ENCODE measurements at regions not wholly inside any gene's neighbourhood (a gene's known extent, or its start where the extent isn't known, plus 50 kb on each side); places are given as distances from the start of the nearest gene placed in this dataset.

- no peak overlapping the region for H3K4me3 Mint-ChIP-seq
- intact Hi-C loops (cut with micrococcal nuclease) = no loop called here
- no peak overlapping the region for H3K9ac ChIP-seq (ENCODE audit: low read length)
- H3K4me1 Mint-ChIP-seq = peaks cover 7% of the 10 kb centered on the region
- CTCF ChIA-PET = interaction anchor here (0.6 to 2.3 kb wide), 2 partner anchors 245 to 487 kb away, joined by 5 to 7 read pairs; no protein-coding TSS in a partner anchor
- H2AFZ ChIP-seq (ENCODE audit: insufficient read depth, low read depth, low read length, poor library complexity, severe bottlenecking) = no peak overlapping the region
- H3K4me2 ChIP-seq (replicated peaks; ENCODE audit: low read depth, low read length, poor library complexity, severe bottlenecking) = no peak overlapping the region
- TF ChIP-seq CTCF (IDR thresholded peaks at IDR 0.05) (no peak), EZH2 (IDR thresholded peaks at IDR 0.05; ENCODE audit: borderline replicate concordance, insufficient read depth, low read depth, low read length, poor library complexity, severe bottlenecking) (no peak)
- ATAC-seq (ENCODE audit: low read depth) (no peak), DNase-seq (no peak)
- H3K27me3 Mint-ChIP-seq = peaks cover 50% of the 10 kb centered on the region
- no peaks in the 10 kb centered on the region for H3K9me3 Mint-ChIP-seq (ENCODE audit: insufficient read depth)
- no peak overlapping the region for H3K27ac ChIP-seq (ENCODE audit: low read length in 2 of 2)
- peaks cover 9 to 10% of the 10 kb centered on the region in 2 donors for H3K4me1 ChIP-seq (ENCODE audit: control insufficient read depth in 2 of 2, insufficient read depth in 2 of 2, low read length in 2 of 2)
- no peaks in the 10 kb centered on the region for H4K20me1 ChIP-seq (ENCODE audit: control insufficient read depth, insufficient read depth, low read length, poor library complexity, severe bottlenecking)
- POLR2A ChIA-PET = no interaction called here
- no peaks in the 10 kb centered on the region for H3K79me2 ChIP-seq (ENCODE audit: control insufficient read depth, insufficient read depth, low read length)
- WGBS (ENCODE audit: insufficient coverage) = no CpG with 5 or more reads among the region's 2 CpGs
- no peak overlapping the region for H3K4me3 ChIP-seq (ENCODE audit: control extremely low read depth in 1 of 5, extremely low read depth in 1 of 5, insufficient read depth in 1 of 5, low read depth in 2 of 5, low read length in 4 of 5)
- H3K27ac Mint-ChIP-seq = no peak overlapping the region
- no peaks in the 10 kb centered on the region for H3K9me3 ChIP-seq (ENCODE audit: control extremely low read depth in 1 of 3, control insufficient read depth in 2 of 3, insufficient read depth in 1 of 3, low read length in 2 of 3)
- peaks cover 0 to 15% (median 5%) of the 10 kb centered on the region in 4 experiments for H3K27me3 ChIP-seq (replicated peaks in 1 of 4; ENCODE audit: control extremely low read depth in 1 of 4, control insufficient read depth in 3 of 4, insufficient read depth in 4 of 4, low read length in 3 of 4)
- no peaks in the 10 kb centered on the region for H3K36me3 ChIP-seq (replicated peaks in 1 of 2; ENCODE audit: control extremely low read depth in 1 of 2, control insufficient read depth in 1 of 2, extremely low read depth in 1 of 2, insufficient read depth in 2 of 2, low read length in 1 of 2)
Measured at GRCh38 chr4:140256941-140257340, 103.0 kb upstream of the MAML3 start.

GRCh38 chr4:140256335-140256734 is 102.4 kb upstream of the MAML3 start:
- intact Hi-C loops (cut with micrococcal nuclease) = no loop called here
- Histone ChIP-seq H3K4me3 (ENCODE audit: control extremely low read depth in 1 of 5, extremely low read depth in 1 of 5, insufficient read depth in 1 of 5, low read depth in 2 of 5, low read length in 4 of 5) (no peak overlapping the region), H3K4me1 (ENCODE audit: control insufficient read depth in 2 of 2, insufficient read depth in 2 of 2, low read length in 2 of 2) (peaks cover 9 to 11% of the 10 kb centered on the region in 2 donors), H2AFZ (ENCODE audit: insufficient read depth, low read depth, low read length, poor library complexity, severe bottlenecking) (no peak overlapping the region), H3K36me3 (replicated peaks in 1 of 2; ENCODE audit: control extremely low read depth in 1 of 2, control insufficient read depth in 1 of 2, extremely low read depth in 1 of 2, insufficient read depth in 2 of 2, low read length in 1 of 2) (no peaks in the 10 kb centered on the region), H3K79me2 (ENCODE audit: control insufficient read depth, insufficient read depth, low read length) (no peaks in the 10 kb centered on the region), H3K4me2 (replicated peaks; ENCODE audit: low read depth, low read length, poor library complexity, severe bottlenecking) (no peak overlapping the region), H3K27ac (ENCODE audit: low read length in 2 of 2) (no peak overlapping the region), H4K20me1 (ENCODE audit: control insufficient read depth, insufficient read depth, low read length, poor library complexity, severe bottlenecking) (no peaks in the 10 kb centered on the region), H3K27me3 (replicated peaks in 1 of 4; ENCODE audit: control extremely low read depth in 1 of 4, control insufficient read depth in 3 of 4, insufficient read depth in 4 of 4, low read length in 3 of 4) (peaks cover 0 to 16% (median 5%) of the 10 kb centered on the region in 4 experiments), H3K9ac (ENCODE audit: low read length) (no peak overlapping the region), H3K9me3 (ENCODE audit: control extremely low read depth in 1 of 3, control insufficient read depth in 2 of 3, insufficient read depth in 1 of 3, low read length in 2 of 3) (no peaks in the 10 kb centered on the region)
- 100% methylated on average over 1 of the region's 2 CpGs for WGBS (ENCODE audit: insufficient coverage)
- ATAC-seq (ENCODE audit: low read depth) (no peak), DNase-seq (no peak)
- no peaks in the 10 kb centered on the region for H3K9me3 Mint-ChIP-seq (ENCODE audit: insufficient read depth)
- ChIA-PET CTCF (interaction anchor here (2.3 to 7.2 kb wide), 3 partner anchors 243 to 523 kb away, joined by 7 to 112 read pairs (median 51); no protein-coding TSS in a partner anchor), POLR2A (no interaction called here)
- H3K4me1 Mint-ChIP-seq = peaks cover 7% of the 10 kb centered on the region
- H3K4me3 Mint-ChIP-seq = no peak overlapping the region
- H3K27ac Mint-ChIP-seq = no peak overlapping the region
- TF ChIP-seq CTCF (IDR thresholded peaks at IDR 0.05) = no peak
- no peak for TF ChIP-seq EZH2 (IDR thresholded peaks at IDR 0.05; ENCODE audit: borderline replicate concordance, insufficient read depth, low read depth, low read length, poor library complexity, severe bottlenecking)
- H3K27me3 Mint-ChIP-seq = peaks cover 50% of the 10 kb centered on the region

All from B cell (primary cell).